ENCODE measurements at regions not wholly inside any gene's neighbourhood (a gene's known extent, or its start where the extent isn't known, plus 50 kb on each side); places are given as distances from the start of the nearest gene placed in this dataset.

DNA sequence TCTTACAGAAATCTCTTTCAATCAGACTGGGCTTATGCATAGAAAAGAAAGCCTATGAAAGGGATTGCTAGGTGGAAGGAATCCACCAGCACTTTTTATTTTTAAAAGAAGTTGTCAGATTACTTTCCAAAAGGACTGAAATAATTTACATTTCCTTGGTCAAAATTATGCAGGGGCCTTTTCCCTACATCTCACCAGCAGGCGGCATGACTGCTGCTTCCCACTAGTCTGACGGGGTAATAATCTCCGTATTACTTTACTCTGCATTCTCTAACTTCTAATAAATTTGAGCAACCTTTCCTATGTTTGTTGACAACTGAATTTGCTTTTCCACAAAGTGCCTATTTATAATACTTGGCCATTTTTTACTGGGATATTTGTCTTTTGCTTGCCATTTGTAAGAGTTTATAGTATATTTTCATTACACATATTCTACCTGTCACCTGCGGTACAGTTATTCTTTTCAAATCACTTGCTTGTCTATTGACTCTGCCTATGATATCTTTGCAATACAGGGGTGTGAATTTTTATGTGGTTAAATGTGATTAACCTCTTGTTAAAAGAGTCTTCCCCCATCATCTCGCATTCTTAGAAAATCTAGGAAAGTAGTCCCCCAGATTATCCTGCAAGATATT, 51.9 kb upstream of the USP47 start:
- DNase-seq: no peak

DNA sequence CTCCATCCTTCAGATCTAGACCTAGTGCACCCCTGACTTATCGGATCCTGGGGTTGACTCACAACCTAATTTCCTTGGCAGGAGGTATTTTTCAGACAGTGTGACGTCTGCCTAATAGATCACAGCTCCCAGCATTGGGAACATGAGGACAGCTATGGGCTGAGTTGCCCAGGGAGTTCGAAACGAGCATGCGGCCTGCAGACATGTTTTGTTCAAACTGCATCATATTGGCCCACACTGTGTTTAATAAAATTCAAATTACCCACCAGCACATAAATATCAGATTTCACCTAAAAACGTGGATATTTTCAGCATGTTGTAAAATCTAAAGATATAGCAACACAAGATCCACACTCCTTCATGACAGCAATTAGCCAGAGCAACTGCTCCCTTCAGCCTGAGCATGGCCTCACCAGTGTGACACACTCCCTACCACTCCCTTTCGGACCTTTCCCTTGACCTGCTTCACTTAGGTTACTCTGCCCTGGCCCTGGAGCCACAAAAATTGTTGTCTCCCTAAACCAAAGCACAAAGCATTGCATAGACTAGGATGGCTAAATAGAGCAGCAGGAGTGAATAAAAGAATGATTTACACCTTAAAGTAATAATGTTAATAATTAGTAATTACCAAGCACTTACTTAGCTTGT, 53.6 kb upstream of the USP47 start:
- DNase-seq: no peak

DNA sequence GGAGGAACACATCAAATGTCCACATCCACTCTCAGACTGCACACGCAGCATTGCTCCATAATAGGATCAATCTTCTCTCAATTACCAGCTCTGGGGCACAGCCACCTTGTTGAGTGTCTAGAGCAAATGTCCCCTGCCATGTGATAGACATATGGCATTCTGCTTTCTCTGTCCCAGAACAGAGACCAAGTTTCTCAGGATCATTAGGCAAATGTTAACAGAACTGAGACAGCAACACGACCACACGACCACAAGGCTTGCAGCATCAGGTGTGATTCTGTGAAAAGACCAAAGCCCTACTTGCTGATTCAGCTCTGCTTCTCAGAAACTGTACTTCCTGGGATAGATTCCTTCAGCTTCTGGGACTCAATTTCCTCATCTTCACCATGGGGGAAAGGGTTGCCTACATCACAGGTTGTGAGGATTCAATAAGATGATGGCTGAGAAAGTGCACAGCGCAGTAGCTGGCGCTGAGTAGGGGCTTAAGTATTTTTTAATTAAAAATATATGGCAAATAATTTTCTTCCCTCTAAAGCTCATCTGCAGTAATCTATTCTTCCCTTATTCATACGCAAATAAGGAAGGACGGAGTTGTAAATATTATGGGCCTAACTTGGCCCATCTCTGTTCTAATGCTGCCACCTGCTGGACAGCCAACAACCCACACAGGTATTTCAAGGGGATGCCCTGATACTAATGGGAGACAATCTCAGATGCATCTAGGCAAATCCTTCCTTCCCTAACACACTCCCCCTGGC, 54.3 kb upstream of the USP47 start:
- peak; percentile 46 for DNase-seq

DNA sequence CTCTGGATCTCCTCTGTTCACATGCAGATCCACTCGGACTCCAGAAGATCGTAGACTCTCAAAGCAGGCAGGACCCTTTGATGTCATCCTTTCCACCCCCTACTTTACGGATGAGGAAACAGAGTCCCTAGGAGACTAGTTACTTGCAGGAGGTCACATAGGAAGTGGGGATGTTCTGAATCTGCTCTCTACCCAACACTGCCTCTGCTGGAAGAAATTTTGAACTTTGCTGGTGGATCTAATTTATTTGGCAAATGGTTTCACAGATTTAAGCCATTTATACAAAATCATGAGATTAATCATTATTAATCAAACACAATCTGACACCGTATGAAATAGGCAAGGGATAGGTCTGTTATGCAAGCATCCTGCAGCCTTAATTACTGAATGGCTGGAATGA, 55.0 kb upstream of the USP47 start:
- DNase-seq: no peak

DNA sequence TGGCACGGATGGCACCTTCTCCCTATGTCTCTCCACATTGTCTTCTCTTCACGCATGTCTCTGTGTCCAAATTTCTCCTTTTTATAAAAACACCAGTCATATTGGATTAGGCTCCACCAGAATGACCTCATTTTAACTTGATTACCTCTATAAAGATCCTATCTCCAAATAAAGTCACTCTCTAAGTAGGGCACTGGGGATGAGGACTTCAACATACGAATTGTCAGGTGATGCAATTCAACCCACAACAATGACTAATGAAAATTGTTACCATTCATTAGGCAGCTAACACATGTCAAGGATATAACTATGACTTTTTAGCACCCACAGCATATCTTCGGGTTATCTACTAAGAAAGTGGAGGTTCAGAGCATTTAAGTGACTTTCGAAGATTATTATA, 55.5 kb upstream of the USP47 start:
- no peak for DNase-seq

DNA sequence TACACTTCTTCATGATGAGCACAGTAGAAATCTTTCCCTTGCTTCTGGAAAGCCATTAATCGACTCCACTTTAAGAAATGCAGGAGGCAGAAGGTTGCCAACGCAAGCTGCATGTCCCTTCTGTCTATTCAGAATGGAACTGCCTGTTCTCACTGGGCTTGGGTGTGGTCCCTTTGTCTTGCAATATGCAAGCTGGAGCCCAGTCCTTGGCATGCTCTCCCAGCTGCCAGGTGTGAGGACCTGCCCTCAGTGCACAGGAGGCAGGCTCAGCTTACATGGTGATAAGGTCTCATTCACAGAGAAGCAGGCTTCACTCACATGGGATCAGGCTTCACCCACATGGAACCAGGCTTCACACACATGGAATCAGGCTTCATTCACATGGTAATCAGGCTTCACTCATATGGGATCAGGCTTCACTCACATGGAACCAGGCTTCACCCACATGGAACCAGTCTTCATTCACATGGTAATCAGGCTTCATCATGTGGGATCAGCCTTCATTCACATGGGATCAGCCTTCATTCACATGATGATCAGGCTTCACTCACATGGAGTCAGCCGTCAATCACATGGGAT, 59.2 kb upstream of the USP47 start:
- DNase-seq: no peak

DNA sequence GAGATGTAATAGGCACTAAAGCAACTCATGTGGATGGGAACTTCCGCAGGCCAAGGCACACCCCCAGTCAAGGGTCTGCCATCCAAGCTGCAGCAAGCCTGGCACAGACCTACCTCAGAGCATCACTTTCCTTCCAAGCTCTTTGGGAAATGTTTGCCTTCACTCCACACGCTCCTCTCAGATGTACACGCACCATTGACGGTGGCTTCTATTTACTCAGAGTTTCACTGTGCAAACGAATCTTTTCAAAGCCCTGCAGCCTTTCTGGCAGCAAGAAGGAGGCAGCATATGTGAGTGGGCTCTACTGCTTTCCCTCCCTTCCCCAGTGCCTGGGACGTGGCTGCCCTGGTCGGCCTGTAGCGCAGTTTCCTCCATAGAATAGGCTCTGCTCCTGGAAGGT, 60.9 kb upstream of the USP47 start:
- DNase-seq: no peak

DNA sequence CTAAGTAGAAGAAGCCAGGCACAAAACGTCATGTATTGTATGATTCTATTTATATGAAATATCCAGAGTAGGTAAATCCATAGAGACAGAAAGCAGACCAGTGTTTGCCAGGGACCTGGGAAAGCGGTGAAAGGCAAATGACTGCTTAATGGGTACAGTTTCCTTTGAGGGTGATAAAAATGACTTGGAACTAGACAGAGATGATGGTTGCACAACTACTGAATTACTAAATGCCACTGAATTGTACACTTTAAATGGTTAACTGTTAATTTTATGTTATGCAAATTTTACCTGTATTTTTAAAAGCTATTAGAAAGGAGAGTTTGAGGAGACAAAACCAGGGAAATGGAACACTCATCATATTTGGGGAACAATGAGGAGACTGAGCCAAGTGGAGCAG, 61.8 kb upstream of the USP47 start:
- no peak for DNase-seq

DNA sequence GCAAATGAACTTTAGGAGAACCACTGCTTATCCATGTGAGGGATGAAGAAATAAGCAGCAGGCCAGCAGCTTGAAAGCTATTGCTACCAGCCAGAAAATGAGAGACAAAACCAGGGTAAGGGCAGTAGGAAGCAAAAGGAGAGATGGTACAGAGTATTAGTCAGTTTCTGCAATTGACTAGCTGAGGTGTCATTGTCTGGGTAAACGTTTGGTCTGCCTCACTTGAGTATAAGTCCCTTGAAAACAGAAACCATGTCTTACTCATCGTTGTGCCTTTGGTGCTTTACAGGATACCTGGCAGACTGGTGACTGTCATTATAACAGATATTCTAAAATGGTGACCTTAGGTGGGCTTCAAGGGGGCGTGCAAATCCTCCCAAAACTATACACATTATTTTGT, 63.9 kb upstream of the USP47 start:
- DNase-seq: no peak

DNA sequence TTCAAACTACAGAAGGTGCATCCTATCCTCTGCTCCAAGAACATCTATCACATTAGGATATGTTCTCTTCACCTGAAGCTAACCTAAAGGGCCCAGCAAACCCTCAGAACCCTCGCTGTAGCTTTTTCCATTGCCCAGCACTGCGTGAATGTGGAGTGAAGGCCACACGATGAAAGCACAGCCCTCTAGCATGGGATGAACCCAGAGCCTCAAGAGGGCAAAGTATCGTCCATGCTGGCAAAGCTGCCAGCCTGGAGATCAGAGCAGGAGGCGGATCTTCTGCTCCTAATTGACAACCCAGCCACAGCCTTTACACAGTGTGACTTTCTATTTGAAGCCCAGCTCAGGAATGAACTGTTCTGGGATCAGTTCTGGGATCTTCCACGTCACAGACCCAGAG, 65.1 kb upstream of the USP47 start:
- no peak for DNase-seq

DNA sequence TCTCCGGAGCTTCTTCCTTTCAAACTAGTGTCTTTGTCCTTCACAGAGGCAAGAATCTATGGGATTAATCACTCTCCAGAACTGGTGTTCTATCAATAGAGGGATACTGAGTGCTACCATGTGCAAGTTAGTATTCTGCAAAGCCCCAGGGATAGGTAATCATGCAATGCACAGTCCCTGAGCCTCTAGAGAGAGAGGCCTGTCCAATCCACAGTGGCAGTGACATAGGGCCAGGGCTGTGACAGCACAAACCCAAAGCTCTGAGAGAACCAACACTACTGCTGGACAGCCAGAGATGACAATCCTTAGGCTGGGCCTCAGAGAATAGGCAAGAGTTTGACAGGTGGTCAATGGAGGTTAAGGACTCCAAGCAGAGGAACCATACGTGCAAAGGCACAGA, 66.8 kb upstream of the USP47 start:
- no peak for DNase-seq

DNA sequence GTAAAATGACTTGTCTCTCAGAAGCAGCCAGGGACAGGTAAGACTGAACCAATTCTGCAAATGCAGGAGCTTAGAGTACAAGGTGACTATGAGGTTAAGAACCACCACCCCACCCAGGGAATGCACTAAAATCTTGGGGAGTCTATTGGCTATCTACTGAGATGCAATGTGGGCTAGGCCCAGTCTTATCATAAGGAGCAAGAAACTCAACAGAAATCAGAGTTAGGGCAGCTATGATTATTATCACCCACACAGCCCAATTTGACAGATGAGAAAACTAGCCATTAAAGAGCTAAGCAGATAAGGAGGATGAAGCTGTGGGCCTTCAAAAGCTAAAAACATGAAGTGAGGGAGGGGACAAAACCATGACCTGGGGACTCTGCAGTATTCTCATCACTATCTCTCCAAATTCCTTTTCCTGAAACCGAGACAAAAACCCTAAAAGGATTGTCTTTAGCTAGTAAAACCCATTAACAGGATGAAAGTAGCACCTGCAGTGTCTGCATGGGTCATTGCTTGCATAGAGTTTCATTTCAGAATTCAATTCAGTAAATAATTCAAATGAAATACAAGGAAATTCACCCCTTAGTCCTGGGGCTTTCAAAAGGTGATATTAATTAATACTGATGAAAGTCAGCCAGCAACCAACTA, 68.8 kb upstream of the USP47 start:
- DNase-seq: no peak

DNA sequence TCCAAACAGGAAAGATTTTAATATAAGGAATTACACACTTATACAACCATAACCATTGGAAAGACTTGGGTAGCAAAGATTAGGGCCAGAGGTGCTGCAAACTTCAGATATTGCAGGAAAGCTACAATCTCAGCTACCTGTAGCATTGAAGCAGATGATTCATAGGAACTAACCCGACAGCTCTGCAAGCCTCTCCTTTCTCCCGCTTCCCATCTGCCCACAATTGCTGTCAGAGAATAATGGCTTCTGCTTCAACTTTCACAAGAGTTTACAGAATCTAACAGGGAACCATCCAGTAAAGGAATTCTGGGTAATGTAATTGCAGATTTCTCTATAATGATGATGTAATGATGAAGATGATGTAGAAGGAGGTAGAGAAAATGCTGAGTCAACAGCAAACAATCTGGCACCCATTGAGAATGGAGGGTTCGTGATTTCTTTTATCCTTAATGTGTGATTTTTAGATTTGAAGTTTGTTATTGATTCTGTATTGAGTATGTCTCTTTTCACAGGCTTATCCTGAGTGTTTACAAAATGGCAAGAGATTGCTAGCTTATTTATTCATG, 70.8 kb upstream of the USP47 start:
- DNase-seq: no peak

DNA sequence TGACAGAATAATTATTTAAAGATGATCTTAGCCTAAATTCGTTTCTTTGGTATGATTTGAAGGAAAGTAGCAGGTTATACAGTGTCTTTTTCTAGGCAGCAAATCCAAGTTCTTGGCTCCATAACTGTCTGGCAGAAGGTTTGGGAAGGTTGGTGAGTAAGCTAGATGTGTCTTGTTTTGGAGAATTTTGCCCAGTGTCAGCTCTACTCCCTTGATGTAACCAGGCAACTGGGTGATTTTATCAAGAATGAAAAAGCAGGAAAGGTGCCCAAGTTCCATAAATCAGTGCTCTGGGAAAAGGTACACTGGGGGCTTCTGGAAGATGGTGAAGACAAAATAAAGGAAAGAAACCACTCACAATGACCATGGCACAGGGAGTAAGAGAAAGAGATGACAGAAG, 71.5 kb upstream of the USP47 start:
- no peak for DNase-seq

DNA sequence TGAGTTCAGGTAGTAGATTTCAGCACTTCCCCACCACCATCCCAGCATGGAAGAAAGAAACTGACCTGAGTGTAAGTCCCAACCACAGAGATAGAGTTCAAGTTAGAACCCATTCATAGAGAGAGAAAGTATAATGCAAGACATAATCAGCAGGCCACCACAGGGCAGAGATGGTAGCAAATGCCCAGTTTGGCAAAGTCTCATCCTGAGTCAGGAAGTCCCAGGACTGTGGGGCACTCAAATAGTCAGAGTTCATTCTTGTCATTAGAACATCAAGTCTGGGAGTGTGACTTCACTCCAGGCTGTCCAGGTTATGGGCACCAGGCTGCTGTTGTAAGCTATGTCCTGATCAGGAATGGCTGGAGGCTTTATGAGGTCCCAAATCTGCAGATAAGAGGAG, 72.0 kb upstream of the USP47 start:
- DNase-seq: no peak

DNA sequence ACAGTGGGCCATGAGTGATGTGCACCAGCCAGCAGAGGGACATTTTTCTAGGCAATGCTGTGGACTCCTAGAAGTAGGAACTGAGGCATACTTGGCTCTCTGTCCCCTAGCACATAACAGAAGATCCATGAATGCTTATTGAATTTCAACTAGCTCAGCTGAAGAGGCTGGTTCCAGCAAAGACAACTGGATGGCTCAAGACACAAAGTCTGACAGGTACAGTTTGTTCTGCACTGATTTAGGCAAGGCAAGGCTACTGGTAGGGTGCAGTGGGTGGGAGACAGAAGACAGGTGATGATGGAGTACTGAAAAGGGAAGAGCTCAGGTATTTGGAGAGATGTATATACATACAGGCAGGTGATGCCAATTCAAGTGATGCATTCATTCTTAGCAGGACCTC, 72.4 kb upstream of the USP47 start:
- DNase-seq: no peak

DNA sequence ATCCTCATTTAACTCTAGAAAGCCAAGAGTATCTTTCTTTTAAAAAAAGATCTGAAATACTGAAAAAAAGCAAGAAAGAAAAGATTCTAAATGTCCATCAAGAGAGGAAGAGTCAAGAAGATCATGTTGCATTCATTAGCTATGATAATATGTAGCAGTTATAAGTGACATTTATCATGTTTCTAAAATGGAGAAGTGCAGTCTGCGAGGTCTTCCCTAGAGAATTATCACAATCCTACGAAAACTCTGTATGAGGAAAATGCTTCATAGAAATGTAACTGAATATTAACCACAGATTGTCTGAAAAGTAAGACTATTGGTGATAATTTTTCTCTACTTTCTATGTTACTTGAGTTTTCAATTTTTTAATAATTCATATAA, 77.4 kb upstream of the USP47 start:
- no peak for DNase-seq

DNA sequence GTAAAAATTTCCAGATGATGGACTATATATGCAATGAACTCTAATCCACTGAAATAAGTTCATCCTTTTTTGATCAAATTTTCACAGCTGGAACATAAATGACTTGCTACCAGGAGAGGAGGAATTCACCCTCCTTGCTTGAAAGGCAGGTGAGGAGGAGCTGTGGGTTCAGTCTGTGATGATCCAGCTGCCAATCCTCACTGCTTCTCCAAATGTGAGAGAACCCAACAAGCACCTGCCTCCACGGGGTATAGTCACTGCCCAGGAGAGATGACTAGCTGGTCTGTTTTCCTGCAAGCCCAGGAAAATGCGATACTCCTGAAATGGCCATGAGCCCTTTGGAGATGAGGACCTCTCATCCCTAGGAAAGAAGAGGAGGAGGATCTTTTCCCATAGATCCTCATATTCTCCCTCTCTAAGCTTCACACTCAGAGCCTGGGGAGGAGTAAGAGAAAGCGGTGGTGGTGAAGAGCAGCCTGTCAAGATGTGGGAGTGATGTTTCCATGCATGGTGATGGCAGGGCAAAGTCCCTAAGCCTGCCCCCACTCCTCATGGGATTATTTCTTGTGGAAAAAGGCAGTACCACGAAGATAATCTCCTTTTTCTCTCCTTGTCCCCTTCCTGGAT, 77.9 kb upstream of the USP47 start:
- DNase-seq: no peak

DNA sequence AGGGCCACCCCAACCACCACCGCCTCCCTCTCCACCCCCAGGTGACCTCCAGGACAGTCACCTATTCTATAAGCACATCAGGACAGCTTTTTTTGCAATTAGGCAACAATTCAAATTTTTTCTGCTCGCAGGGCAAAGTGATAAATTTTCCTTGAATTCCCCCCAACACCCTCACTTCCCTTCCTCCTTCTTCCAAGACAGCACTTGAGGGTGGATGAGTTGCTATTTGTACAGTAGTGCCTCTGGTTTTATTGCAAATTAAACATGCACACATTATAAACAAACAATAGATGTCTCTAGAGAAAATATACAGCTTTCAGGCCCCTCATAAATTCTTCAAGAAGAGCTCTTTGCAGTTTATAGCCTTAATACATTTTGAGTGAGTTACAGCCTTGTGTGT, 80.9 kb upstream of the USP47 start:
- no peak for DNase-seq

DNA sequence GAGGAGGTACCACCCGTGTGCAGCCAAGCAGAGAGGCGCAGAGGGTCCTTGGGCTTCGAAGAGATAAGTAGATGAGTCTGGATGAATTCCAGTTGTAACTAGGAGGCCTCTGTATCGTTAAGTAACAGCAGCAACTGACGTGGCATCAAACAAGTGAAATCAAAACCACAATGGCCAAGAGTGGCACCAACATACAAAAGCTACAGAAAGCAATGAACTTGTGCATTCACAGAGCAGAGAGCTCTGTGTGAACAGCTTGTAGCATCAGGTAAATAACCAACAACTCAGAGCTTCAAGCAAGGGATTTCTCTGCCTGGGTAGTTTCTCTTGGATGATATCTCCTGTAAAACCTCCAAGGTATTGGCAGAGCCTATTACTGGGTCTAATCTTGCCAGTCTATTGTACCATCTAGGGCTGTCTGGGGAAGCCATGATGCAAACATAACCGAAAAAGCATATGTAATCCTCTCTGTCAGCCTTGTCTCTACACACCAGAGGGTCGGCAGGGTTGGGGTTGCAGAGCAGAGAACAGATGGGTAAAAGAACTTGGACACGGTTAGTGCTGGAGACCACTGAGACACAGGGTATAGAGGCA, 83.1 kb upstream of the USP47 start:
- no peak for DNase-seq

DNA sequence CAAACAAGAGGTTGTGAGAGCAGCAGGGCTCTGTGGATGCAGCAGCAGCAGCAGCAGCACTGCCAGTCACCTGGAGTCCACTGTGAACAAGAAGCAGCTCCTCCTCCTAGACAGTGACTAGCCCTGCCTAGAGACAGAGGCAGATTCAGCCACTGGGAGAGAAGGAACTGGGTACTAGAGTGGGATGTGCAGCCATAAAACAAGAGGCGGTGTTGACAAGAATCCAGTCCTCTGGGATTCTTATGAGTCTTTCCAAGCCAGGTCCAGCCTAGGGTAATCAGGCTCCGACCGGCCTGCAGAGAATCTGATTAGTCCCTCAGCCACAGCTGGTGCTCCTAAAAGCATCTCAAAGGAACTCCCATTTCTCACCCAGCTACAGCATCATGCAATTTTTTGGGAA, 83.9 kb upstream of the USP47 start:
- no peak for DNase-seq

DNA sequence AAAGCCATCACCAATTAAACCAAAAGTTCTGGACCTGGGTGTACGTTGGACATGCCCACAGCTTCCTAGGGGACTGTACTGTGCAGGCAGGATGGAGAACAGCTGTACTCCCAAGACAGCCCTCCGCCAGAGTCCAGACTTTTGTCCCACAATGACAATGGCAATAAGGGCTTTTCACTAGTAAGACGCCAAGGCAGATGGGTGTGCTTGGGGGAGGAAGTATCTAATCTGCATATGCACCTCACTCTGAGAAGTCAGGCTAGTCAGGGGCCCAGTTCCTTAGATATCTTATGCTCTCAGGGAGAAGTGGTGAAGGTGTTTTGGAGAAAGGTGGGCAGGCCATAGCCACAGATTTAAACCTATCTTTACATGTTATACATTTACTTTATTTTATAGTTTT, 85.1 kb upstream of the USP47 start:
- DNase-seq: no peak
